HL-60 (cell line): ENCODE measurements at regions not wholly inside any gene's neighbourhood (a gene's known extent, or its start where the extent isn't known, plus 50 kb on each side); places are given as distances from the start of the nearest gene placed in this dataset.

Experiments used
- GABPA ChIP-seq: IDR thresholded peaks from 2 replicates; pipeline ENCODE4 v1.6.1; 2012; ENCODE audit warnings: low read depth
- POLR2AphosphoS5 ChIP-seq: IDR thresholded peaks from 2 replicates; pipeline ENCODE4 v1.6.1; 2012; ENCODE audit warnings: low read depth
- REST ChIP-seq: IDR thresholded peaks from 2 replicates; pipeline ENCODE4 v1.6.1; 2012; ENCODE audit warnings: low read depth; ENCODE audit not compliant: insufficient replicate concordance
- SPI1 ChIP-seq: IDR thresholded peaks from 2 replicates; pipeline ENCODE4 v1.6.1; 2012; ENCODE audit warnings: low read depth, mild to moderate bottlenecking, borderline replicate concordance
- TF ChIP-seq, protein P1 (sequence below): IDR thresholded peaks from one replicate; pipeline ENCODE4 v1.5.1; 2011; ENCODE audit warnings: low read length, control low read depth, inconsistent platforms; ENCODE audit not compliant: insufficient read depth

DNA sequence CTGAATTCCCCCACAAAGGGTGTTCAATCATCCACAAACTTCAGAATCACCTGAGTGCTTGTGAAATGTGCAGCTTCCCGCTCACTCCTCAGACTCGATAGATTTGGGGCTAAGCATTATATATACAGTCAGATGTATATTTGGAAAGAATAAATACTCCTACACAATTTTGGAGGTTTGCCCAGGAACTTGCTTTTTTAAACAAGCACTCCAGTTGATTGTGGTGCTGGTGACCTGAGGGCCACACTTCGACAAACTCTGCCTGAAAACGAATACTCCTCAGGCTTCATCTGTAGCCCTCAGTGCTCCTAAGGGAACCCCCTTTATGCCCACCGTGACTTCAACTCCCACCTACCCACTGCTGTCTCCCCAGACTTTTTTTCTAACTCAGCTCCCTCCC, 211.6 kb downstream of the INHBA start:
- TF ChIP-seq, protein P1, sequence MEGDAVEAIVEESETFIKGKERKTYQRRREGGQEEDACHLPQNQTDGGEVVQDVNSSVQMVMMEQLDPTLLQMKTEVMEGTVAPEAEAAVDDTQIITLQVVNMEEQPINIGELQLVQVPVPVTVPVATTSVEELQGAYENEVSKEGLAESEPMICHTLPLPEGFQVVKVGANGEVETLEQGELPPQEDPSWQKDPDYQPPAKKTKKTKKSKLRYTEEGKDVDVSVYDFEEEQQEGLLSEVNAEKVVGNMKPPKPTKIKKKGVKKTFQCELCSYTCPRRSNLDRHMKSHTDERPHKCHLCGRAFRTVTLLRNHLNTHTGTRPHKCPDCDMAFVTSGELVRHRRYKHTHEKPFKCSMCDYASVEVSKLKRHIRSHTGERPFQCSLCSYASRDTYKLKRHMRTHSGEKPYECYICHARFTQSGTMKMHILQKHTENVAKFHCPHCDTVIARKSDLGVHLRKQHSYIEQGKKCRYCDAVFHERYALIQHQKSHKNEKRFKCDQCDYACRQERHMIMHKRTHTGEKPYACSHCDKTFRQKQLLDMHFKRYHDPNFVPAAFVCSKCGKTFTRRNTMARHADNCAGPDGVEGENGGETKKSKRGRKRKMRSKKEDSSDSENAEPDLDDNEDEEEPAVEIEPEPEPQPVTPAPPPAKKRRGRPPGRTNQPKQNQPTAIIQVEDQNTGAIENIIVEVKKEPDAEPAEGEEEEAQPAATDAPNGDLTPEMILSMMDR, result no peak
- TF ChIP-seq GABPA (no peak), REST (no peak), POLR2AphosphoS5 (no peak), SPI1 (no peak)
